ENCODE measurements at regions not wholly inside any gene's neighbourhood (a gene's known extent, or its start where the extent isn't known, plus 50 kb on each side); places are given as distances from the start of the nearest gene placed in this dataset.

- H3K27ac ChIP-seq, result no peak overlapping the region
- H3K36me3 ChIP-seq, result no peaks in the 10 kb centered on the region
- no peaks in the 10 kb centered on the region for H3K4me1 ChIP-seq
- H3K4me3 ChIP-seq, result no peak overlapping the region
- no peaks in the 10 kb centered on the region for H3K27me3 ChIP-seq
- TF ChIP-seq POLR2A (IDR thresholded peaks at IDR 0.05) (no peak), CTCF (IDR thresholded peaks at IDR 0.05) (no peak)
- H3K9me3 ChIP-seq, result peaks cover 0 to 7% (median 0%) of the 10 kb centered on the region in 4 donors
- DNase-seq, result no peak
These were observed 379.3 kb upstream of the CBLB start for GRCh38 chr3:106247902-106248684.

GRCh38 chr3:106249159-106249558 is 380.3 kb upstream of the CBLB start:
- peaks cover 0 to 7% (median 0%) of the 10 kb centered on the region in 4 donors for H3K9me3 ChIP-seq
- H3K4me3 ChIP-seq, result no peak overlapping the region
- H3K4me1 ChIP-seq, result no peaks in the 10 kb centered on the region
- no peak overlapping the region for H3K27ac ChIP-seq
- no peaks in the 10 kb centered on the region for H3K27me3 ChIP-seq
- DNase-seq, result no peak
- TF ChIP-seq CTCF (IDR thresholded peaks at IDR 0.05), result no peak
- no peak for TF ChIP-seq POLR2A (IDR thresholded peaks at IDR 0.05)
- H3K36me3 ChIP-seq, result no peaks in the 10 kb centered on the region

- peaks cover 0 to 7% (median 0%) of the 10 kb centered on the region in 4 donors for H3K9me3 ChIP-seq
- H3K4me1 ChIP-seq, result no peaks in the 10 kb centered on the region
- no peak for TF ChIP-seq CTCF (IDR thresholded peaks at IDR 0.05)
- TF ChIP-seq POLR2A (IDR thresholded peaks at IDR 0.05), result no peak
- H3K4me3 ChIP-seq, result no peak overlapping the region
- H3K27me3 ChIP-seq, result no peaks in the 10 kb centered on the region
- H3K36me3 ChIP-seq, result no peaks in the 10 kb centered on the region
- no peak for DNase-seq
- no peak overlapping the region for H3K27ac ChIP-seq
These were observed 381.2 kb upstream of the CBLB start for GRCh38 chr3:106249981-106250380.

- DNase-seq, result no peak
- Histone ChIP-seq H3K36me3 (no peaks in the 10 kb centered on the region), H3K27me3 (no peaks in the 10 kb centered on the region), H3K27ac (no peak overlapping the region), H3K4me3 (no peak overlapping the region), H3K9me3 (peaks cover 0 to 7% (median 0%) of the 10 kb centered on the region in 4 donors), H3K4me1 (no peaks in the 10 kb centered on the region)
- TF ChIP-seq CTCF (IDR thresholded peaks at IDR 0.05) (peak in 2 of 6 experiments; percentile 6 to 22), POLR2A (IDR thresholded peaks at IDR 0.05) (no peak)
These were observed 382.5 kb upstream of the CBLB start for GRCh38 chr3:106251160-106251892.

- peaks cover 0 to 4% (median 0%) of the 10 kb centered on the region in 4 donors for H3K9me3 ChIP-seq
- no peaks in the 10 kb centered on the region for H3K4me1 ChIP-seq
- TF ChIP-seq CTCF (IDR thresholded peaks at IDR 0.05) (no peak), POLR2A (IDR thresholded peaks at IDR 0.05) (no peak)
- DNase-seq, result peak in 2 of 3 donors; percentile 88
- no peaks in the 10 kb centered on the region for H3K27me3 ChIP-seq
- peak overlapping the region in 2 of 4 donors; percentile 76 to 78 for H3K27ac ChIP-seq
- H3K4me3 ChIP-seq, result peak overlapping the region in 2 of 4 donors; percentile 35 to 41
- no peaks in the 10 kb centered on the region for H3K36me3 ChIP-seq
These were observed 387.0 kb upstream of the CBLB start for GRCh38 chr3:106255870-106256248.

Measured in Peyer's patch (tissue), 4 donors.